ENCODE measurements at regions not wholly inside any gene's neighbourhood (a gene's known extent, or its start where the extent isn't known, plus 50 kb on each side); places are given as distances from the start of the nearest gene placed in this dataset.
"Not testable (repeated sequence)": the region's sequence is repeated elsewhere in the genome, so short reads cannot be mapped to it uniquely, and the experiment has no call there.

DNA sequence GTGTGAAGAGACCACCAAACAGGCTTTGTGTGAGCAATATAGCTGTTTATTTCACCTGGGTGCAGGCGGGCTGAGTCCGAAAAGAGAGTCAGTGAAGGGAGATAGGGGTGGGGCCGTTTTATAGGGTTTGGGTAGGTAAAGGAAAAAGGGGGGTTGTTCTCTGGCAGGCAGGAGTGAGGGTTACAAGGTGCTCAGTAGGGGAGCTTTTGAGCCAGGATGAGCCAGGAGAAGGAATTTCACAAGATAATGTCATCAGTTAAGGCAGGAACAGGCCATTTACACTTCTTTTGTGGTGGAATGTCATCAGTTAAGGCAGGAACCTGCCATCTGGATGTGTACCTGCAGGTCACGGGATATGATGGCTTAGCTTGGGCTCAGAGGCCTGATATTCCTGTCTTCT lies 768.4 kb upstream of the KIRREL3 start:
- TF ChIP-seq, protein P1, sequence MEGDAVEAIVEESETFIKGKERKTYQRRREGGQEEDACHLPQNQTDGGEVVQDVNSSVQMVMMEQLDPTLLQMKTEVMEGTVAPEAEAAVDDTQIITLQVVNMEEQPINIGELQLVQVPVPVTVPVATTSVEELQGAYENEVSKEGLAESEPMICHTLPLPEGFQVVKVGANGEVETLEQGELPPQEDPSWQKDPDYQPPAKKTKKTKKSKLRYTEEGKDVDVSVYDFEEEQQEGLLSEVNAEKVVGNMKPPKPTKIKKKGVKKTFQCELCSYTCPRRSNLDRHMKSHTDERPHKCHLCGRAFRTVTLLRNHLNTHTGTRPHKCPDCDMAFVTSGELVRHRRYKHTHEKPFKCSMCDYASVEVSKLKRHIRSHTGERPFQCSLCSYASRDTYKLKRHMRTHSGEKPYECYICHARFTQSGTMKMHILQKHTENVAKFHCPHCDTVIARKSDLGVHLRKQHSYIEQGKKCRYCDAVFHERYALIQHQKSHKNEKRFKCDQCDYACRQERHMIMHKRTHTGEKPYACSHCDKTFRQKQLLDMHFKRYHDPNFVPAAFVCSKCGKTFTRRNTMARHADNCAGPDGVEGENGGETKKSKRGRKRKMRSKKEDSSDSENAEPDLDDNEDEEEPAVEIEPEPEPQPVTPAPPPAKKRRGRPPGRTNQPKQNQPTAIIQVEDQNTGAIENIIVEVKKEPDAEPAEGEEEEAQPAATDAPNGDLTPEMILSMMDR (IDR thresholded peaks at IDR 0.05) = not testable (repeated sequence)
- TF ChIP-seq NR3C1 (IDR thresholded peaks at IDR 0.05); MAZ (IDR thresholded peaks at IDR 0.05; ENCODE audit: borderline replicate concordance, low read depth, low read length); CHD2 (IDR thresholded peaks at IDR 0.05; ENCODE audit: low read length, partially characterized antibody); ELK1 (IDR thresholded peaks at IDR 0.05; ENCODE audit: low read depth, low read length); POLR2AphosphoS2 (conservative IDR thresholded peaks at IDR 0.05; ENCODE audit: low read length); HOXA7 (CRISPR knock-in tag; IDR thresholded peaks at IDR 0.05): not testable (repeated sequence)
- TF ChIP-seq, protein P2, sequence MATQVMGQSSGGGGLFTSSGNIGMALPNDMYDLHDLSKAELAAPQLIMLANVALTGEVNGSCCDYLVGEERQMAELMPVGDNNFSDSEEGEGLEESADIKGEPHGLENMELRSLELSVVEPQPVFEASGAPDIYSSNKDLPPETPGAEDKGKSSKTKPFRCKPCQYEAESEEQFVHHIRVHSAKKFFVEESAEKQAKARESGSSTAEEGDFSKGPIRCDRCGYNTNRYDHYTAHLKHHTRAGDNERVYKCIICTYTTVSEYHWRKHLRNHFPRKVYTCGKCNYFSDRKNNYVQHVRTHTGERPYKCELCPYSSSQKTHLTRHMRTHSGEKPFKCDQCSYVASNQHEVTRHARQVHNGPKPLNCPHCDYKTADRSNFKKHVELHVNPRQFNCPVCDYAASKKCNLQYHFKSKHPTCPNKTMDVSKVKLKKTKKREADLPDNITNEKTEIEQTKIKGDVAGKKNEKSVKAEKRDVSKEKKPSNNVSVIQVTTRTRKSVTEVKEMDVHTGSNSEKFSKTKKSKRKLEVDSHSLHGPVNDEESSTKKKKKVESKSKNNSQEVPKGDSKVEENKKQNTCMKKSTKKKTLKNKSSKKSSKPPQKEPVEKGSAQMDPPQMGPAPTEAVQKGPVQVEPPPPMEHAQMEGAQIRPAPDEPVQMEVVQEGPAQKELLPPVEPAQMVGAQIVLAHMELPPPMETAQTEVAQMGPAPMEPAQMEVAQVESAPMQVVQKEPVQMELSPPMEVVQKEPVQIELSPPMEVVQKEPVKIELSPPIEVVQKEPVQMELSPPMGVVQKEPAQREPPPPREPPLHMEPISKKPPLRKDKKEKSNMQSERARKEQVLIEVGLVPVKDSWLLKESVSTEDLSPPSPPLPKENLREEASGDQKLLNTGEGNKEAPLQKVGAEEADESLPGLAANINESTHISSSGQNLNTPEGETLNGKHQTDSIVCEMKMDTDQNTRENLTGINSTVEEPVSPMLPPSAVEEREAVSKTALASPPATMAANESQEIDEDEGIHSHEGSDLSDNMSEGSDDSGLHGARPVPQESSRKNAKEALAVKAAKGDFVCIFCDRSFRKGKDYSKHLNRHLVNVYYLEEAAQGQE (IDR thresholded peaks at IDR 0.05) = not testable (repeated sequence)
